Anterior cingulate cortex (tissue), 58 donors: ENCODE measurements at regions not wholly inside any gene's neighbourhood (a gene's known extent, or its start where the extent isn't known, plus 50 kb on each side); places are given as distances from the start of the nearest gene placed in this dataset.
A peak's percentile ranks its signal among the peaks of the same experiment; 100 is the strongest.

ENCODE experiments used
- DNase-seq, 58 donors: peaks; one replicate each; lab custom pipeline; 2025; lab: John Stamatoyannopoulos, UW

DNA sequence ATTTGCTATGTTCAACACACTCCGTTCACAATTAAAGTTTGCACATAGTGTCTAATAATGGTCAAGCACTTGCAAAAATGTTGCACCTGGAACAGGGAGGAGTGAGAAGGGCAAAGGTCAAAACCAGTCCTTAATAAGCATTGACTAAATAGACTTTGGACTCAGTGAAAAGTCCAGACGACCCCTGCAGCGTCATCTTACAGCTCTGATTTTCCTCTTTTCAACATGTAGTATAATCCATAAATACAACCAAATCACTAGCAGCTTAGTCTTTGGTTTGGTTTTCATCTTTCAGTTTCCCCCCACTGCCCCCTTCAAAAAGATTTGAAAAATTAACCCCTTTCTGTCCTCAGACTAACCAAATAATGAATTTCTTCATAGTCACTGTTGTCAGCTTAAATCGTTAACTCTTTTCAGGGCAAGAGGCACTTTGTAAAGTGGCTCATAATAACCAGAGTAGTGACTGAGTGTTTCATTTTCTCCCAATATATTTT lies 290.3 kb downstream of the PTPRC start:
- DNase-seq, result no peak

DNA sequence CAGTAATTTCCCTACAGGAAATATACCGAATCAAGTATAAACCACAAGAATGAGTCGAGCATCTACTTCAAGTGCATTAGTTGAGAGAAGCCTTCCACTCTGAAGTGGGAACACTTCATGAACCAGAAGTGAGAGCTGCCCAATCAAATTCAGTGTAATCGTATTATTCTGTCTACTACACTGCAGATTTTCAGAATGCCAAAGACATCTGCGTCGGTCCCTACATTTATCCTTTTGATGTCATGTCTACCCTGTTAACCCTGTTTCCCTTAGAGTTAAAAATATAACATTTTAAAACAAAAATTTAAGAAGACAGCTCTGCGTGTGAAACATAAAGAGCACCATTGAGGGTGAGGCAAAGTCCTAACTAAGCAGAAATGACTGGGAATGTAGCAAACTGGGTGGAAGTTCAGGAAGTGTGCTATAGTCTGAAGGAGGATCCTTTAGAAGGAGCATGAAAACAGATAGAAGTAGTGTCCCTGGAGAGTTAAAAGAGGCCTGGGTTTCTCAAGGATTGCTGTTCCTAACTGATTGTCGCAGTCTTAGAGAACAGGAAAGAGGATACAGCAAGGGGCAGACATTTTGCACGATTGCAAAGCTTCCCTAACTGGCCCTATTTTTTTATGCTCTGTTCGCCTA lies 291.2 kb downstream of the PTPRC start:
- peak in 2 of 58 donors; percentile 19 to 53 for DNase-seq

DNA sequence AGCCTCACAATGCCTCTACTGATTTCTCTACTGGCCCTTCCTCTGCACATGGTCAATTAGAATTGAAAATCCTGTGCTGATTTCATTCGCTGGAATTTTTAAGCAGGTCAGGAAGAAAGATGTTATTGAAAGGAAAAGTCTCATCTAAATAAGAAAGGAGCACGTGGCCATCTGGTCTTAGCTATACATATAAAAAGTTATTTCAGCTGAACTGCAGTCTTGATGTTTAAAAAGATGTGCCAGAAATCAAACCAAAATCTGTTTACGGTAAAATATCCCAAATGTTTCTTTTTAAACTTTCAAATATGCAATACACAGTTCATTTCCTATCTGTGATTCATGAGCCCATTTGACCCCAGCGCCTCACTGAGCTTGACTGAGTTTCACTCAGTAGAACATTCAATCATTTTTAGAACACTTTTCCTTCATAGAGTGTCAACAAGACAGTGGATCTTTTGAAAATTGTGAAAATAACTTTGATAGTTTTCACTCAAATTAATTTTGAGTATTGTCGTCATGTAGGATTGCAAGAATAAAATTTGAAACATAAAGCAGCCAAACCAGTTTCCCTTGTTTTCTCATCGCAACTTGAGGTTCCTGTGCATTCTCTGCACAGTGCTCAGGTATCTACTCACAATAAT lies 293.6 kb downstream of the PTPRC start:
- peak in 6 of 58 donors; percentile 12 to 66 (median 19) for DNase-seq

DNA sequence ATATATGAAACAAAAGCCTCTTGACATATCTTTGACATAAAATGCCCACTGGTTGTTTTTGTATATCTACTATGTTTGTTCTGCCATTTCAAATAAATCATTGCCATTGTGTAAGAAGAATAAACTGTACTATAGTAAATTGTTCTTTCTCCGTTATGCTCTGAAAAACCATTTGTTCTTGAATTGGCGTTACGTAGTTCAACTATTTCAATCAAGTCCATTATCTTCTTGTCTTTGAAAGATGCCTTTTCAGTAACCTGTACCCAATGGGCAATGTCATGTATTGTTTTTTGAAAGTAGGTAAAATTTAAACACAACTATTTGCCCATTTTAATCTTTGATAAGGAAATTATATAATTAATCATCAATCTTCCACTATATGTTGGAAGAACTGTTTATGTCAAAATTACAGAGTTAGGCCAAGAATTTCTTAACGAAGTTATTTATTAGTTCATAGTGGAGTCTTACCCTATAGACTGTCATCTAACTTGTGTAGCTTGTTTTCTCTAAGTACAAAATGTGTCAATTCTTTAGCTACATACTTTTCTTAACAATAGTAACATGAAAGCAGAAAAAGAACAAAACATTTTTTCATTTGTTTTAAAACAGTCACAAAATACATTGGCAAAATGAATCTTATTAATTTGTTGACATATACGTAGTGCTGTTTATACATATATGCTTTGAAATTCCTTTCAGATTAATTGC lies 294.8 kb downstream of the PTPRC start:
- peak in 1 of 58 donors; percentile 48 for DNase-seq

DNA sequence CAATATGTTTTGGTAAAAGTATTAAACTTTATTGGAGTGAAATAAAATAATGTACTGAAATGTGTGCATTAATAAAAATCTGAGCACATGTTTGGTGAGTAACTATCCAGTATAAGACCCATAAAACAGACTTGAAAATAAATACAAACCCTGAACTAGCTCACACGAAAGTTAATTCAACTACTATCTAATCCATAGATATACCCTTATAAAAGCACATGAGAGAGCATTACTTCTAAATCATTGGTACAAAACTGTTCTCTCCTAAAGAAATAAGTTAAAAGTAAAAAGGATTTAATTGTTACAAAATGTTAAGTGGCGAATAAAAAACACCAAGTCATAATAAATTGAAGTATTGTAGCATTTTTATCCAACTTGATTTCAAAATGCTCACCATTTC lies 295.6 kb downstream of the PTPRC start:
- DNase-seq, result no peak

GRCh38 chr1:198934901-198935305 lies 296.1 kb downstream of the PTPRC start:
- DNase-seq, result no peak

GRCh38 chr1:198935306-198935921 lies 296.6 kb downstream of the PTPRC start:
- peak in 49 of 58 donors; percentile 7 to 82 (median 42) for DNase-seq

DNA sequence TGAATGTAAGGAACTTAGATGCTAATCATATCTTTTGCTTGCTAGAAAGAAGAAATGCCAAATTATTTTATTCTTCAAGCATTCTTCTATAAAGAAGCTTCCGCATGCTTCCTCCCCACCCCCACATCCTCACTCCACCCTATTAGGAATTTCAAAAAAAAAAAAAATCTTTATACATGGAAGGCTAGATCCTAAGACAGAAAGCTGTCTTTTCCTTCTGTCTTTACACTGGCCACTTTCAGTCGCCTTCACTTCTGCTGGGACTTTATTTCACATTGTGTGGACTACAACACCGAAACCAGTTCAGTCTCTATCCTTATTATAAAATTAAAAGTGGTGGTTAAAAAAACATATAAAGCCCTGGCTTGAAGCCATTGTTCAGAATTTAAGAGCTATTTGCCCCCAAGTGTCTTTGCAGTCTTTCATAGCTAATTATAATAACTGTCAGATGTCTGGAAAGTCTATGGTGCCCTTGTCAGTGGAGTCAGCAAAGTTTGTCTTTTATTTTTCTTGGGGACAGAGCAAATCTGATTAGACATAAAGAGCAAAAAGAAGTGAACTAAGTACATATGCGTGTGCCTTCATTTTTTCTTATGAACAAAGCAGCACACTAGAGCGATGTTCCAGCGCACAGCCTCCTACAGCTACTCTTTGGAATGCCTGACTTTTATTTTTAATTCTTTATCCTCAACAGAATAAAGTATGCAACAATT lies 297.7 kb downstream of the PTPRC start:
- no peak for DNase-seq

- DNase-seq, result peak in 53 of 58 donors; percentile 8 to 96 (median 58)
These were observed 298.6 kb downstream of the PTPRC start for GRCh38 chr1:198937231-198938031.

DNA sequence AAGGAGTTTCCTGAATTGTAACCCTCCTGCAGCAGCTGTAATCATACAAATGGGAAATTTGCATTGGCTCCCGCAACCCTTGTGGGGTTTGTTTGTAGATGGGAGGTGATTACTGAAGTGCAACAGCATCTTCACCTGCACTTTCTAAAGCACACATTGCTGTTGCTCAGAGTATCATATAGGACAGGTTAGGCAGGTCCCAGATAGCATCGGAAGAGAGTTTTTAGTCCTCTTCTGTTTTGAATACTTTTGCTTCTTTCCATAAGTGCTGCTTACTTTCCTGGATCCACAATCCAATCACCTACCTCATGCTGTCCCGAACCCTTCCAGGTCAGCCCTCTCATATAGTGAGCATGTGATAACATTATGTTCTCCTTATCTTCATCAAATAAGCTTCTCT lies 300.4 kb downstream of the PTPRC start:
- DNase-seq, result no peak

- no peak for DNase-seq
These were observed 301.1 kb downstream of the PTPRC start for GRCh38 chr1:198939956-198940355.

DNA sequence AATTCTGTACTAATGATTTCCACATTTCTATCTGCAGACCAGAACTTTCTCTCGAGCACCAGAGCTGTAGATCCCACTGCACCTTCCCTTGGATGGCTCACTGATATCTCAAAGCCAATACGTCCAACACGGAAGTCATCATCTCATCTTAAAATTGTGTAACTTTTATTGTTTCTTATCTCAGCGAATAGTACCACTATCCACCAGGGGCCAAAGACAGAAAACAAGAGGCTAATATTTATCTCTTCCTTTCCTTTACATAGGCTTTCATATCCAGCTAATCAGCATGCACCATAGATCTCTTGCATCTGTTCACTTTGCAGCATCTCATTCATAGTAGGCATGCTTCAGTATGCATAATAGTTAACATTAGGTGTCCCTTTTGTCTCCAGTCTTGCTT lies 303.6 kb downstream of the PTPRC start:
- DNase-seq, result no peak

DNA sequence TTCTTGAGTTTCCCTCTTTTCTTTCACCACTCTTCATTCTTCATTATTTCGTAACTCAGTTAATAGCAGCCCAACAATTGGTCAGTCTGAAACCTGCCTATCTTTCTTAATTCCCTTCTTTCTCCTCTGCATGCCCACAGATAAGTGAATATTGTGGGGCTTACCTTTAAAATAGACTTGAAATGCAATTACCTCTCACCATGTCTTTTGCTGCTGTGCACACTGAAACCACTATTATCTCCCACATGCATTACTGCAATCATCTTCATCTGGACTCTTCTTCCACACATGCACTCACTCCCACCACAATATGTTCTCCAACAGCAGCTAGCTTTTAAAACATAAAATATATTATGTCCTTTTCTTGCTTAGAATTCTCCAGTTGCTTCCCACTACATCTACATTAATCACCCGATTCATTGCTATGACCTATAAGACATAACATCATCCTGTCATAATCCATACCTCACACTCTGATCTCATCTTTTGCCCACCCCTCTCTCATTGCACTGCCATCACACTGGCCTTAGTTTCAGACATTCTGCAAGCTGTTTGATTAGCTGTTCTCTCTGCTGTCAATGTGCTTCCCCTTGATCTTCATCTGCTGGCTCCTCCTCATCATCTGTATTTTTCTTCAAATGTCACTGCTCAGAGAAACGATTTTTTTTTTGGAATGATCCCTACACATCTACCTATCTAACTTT lies 304.8 kb downstream of the PTPRC start:
- DNase-seq, result no peak

DNA sequence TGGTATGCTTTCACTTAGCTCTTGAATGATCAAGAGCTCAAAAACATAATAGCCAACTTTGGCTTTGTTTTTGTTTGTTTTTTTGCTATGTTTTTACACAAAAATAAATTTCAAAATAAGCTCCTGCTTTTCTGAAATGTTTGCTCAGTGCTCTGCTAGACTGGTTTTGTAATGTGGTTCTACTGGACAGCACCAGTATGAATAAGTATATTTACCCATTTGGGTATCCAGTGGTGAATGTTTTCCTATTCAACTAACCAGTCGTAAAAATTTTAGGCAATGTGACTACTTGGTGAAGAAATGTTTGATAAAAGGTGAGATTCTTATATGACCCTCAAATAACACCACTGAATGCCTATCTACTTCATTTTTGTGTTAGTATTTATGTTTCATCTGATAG lies 308.6 kb downstream of the PTPRC start:
- DNase-seq, result no peak

DNA sequence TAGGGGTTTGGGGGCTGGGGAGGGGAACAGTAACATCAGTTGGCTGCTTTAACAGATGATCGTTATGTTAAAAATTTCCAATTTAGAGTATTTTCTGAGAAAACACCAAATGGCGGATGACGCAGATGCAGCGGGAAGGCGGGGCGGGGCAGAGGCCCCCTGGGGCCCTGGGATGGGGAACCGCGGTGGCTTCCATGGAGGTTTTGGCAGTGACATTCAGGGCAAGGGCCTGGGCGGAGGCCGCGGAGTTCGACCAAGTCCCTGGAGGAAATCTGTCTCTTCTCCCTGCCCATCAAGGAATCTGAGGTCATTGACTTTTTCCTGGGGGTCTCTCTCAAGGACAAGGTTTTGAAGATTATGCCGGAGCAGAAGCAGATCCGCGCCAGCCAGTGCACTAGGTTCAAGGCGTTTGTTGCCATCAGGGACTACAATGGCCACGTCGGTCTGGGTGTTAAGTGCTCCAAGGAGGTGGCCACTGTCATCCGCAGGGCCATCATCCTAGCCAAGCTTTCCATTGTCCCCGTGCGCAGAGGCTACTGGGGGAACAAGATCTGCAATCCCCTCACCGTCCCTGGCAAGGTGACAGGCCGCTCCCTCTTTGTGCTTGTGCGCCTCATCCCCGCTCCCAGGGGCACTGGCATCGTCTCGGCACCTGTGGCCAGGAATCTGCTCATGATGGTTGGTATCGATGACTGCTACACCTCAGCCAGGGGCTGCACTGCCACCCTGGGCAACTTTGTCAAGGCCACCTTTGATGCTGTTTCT lies 310.2 kb downstream of the PTPRC start:
- DNase-seq, result no peak

DNA sequence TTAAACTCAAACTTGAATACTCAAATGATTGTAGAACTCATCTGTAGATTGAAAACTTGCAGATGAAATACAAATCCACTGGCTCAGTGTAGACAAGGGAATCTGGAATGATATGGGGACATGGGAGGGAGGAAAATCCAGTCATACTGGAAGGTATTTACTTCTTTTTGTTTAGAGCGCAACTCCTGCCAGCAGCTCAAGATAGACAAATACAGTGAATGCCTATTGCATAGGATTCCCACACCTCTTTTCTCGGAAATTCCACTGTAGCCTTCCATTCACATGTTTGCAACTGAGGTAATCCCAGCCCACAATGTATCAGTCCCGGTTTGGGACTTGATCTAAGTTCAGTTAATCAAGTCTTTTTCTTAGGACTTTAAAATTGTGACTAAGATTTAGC lies 311.2 kb downstream of the PTPRC start:
- no peak for DNase-seq

GRCh38 chr1:198955085-198955484 lies 316.2 kb downstream of the PTPRC start:
- no peak for DNase-seq

DNA sequence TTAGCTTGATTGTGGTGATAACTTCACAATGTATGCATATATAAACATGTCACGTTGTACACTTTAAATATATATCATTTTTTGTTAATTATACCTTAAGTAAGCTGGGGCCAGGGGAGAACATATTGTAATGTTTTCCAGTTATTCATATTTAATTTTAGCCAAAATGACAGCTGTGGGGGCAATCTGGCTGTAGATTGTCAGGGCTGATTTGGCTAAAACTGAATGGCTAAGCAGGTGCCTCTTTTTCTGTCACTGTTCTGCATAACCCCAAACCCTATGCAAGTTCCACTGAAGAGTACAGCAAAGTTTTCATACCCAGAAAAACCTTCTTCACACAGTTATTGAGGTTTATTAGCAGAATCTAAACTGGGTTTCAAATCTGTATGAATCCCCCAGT lies 318.2 kb downstream of the PTPRC start:
- DNase-seq, result no peak
